Ascending aorta (tissue), 2 donors: ENCODE measurements at regions not wholly inside any gene's neighbourhood (a gene's known extent, or its start where the extent isn't known, plus 50 kb on each side); places are given as distances from the start of the nearest gene placed in this dataset.

Source experiments
- DNase-seq, 2 donors: peaks; one replicate each; pipeline ENCODE4 v3.0.0-alpha.2; 2019; ENCODE audit warnings: low spot score in 2 of 2
- H3K27ac ChIP-seq, 2 donors: fragments of 200-600 bp; sonication (generic); one replicate each; pipeline ENCODE4 v1.5.1; 2016 to 2017; ENCODE audit warnings: mild to moderate bottlenecking in 1 of 2
- H3K27me3 ChIP-seq: fragments of 200-600 bp; sonication (generic); one replicate; pipeline ENCODE4 v1.5.1; 2017
- H3K36me3 ChIP-seq, 2 donors: fragments of 200-600 bp; sonication (generic); one replicate each; pipeline ENCODE4 v1.5.1; 2016
- H3K4me1 ChIP-seq, 2 donors: fragments of 200-600 bp; sonication (generic); one replicate each; pipeline ENCODE4 v1.5.1; 2016 to 2017; ENCODE audit warnings: mild to moderate bottlenecking in 1 of 2
- H3K4me3 ChIP-seq, 2 donors: fragments of 200-600 bp; sonication (generic); one replicate each; pipeline ENCODE4 v1.5.1; 2016 to 2017; ENCODE audit warnings: mild to moderate bottlenecking in 1 of 2
- H3K9me3 ChIP-seq, 2 donors: fragments of 200-600 bp; sonication (generic); one replicate each; pipeline ENCODE4 v1.5.1; 2016
- CTCF ChIP-seq, 3 experiments: fragments of 200-600 bp in 2 of 3; fragments of 450-650 bp in 1 of 3; sonication (generic) in 2 of 3; IDR thresholded peaks; one replicate each; pipeline ENCODE4 v1.5.1; 2016 to 2019; ENCODE audit warnings: antibody characterized with exemption in 3 of 3, mild to moderate bottlenecking in 1 of 3, moderate library complexity in 1 of 3
- intact Hi-C: fragments of 100-400 bp; cut with DNase I; formaldehyde crosslinking; loops from one replicate; pipeline ENCODE4 v1.15.1; 2023

- Histone ChIP-seq H3K27me3 (no peaks in the 10 kb centered on the region), H3K4me1 (no peaks in the 10 kb centered on the region), H3K27ac (no peak overlapping the region), H3K9me3 (no peaks in the 10 kb centered on the region), H3K4me3 (no peak overlapping the region), H3K36me3 (no peaks in the 10 kb centered on the region)
- no peak for TF ChIP-seq CTCF (IDR thresholded peaks at IDR 0.05)
- DNase-seq: no peak
- intact Hi-C loops: no loop called here
These were observed 399.3 kb downstream of the DOK5 start for GRCh38 chr20:54874718-54875117.

GRCh38 chr20:54872440-54872839, 397.0 kb downstream of the DOK5 start:
- H3K36me3 ChIP-seq: no peaks in the 10 kb centered on the region
- H3K4me3 ChIP-seq: no peak overlapping the region
- no peaks in the 10 kb centered on the region for H3K4me1 ChIP-seq
- intact Hi-C loops: no loop called here
- H3K27ac ChIP-seq: no peak overlapping the region
- H3K9me3 ChIP-seq: no peaks in the 10 kb centered on the region
- no peak for TF ChIP-seq CTCF (IDR thresholded peaks at IDR 0.05)
- DNase-seq: no peak
- no peaks in the 10 kb centered on the region for H3K27me3 ChIP-seq

- Histone ChIP-seq H3K27ac (no peak overlapping the region), H3K4me1 (no peaks in the 10 kb centered on the region), H3K27me3 (no peaks in the 10 kb centered on the region), H3K36me3 (no peaks in the 10 kb centered on the region), H3K4me3 (no peak overlapping the region), H3K9me3 (no peaks in the 10 kb centered on the region)
- no peak for DNase-seq
- intact Hi-C loops: no loop called here
- TF ChIP-seq CTCF (IDR thresholded peaks at IDR 0.05): no peak
These were observed 394.4 kb downstream of the DOK5 start for GRCh38 chr20:54869765-54870164.

- H3K27ac ChIP-seq: no peak overlapping the region
- no peaks in the 10 kb centered on the region for H3K9me3 ChIP-seq
- no peaks in the 10 kb centered on the region for H3K36me3 ChIP-seq
- H3K4me3 ChIP-seq: no peak overlapping the region
- H3K27me3 ChIP-seq: no peaks in the 10 kb centered on the region
- no peak for DNase-seq
- no peaks in the 10 kb centered on the region for H3K4me1 ChIP-seq
- no peak for TF ChIP-seq CTCF (IDR thresholded peaks at IDR 0.05)
- intact Hi-C loops: no loop called here
These were observed 389.9 kb downstream of the DOK5 start for GRCh38 chr20:54865273-54865672.

- TF ChIP-seq CTCF (IDR thresholded peaks at IDR 0.05): no peak
- DNase-seq: no peak
- H3K27ac ChIP-seq: no peak overlapping the region
These were observed 385.3 kb downstream of the DOK5 start for GRCh38 chr20:54860716-54861115.

GRCh38 chr20:54856202-54856601, 380.8 kb downstream of the DOK5 start:
- Histone ChIP-seq H3K4me3 (no peak overlapping the region), H3K9me3 (no peaks in the 10 kb centered on the region), H3K4me1 (no peaks in the 10 kb centered on the region), H3K27ac (no peak overlapping the region), H3K27me3 (no peaks in the 10 kb centered on the region), H3K36me3 (no peaks in the 10 kb centered on the region)
- no peak for TF ChIP-seq CTCF (IDR thresholded peaks at IDR 0.05)
- no peak for DNase-seq
- intact Hi-C loops: no loop called here

More at GRCh38 chr20:54860716-54861115, 385.3 kb downstream of the DOK5 start:
- H3K27me3 ChIP-seq: no peaks in the 10 kb centered on the region
- no peaks in the 10 kb centered on the region for H3K9me3 ChIP-seq
- H3K36me3 ChIP-seq: no peaks in the 10 kb centered on the region
- no peak overlapping the region for H3K4me3 ChIP-seq
- intact Hi-C loops: no loop called here
- H3K4me1 ChIP-seq: no peaks in the 10 kb centered on the region
